ENCODE measurements at regions not wholly inside any gene's neighbourhood (a gene's known extent, or its start where the extent isn't known, plus 50 kb on each side); places are given as distances from the start of the nearest gene placed in this dataset.

DNA sequence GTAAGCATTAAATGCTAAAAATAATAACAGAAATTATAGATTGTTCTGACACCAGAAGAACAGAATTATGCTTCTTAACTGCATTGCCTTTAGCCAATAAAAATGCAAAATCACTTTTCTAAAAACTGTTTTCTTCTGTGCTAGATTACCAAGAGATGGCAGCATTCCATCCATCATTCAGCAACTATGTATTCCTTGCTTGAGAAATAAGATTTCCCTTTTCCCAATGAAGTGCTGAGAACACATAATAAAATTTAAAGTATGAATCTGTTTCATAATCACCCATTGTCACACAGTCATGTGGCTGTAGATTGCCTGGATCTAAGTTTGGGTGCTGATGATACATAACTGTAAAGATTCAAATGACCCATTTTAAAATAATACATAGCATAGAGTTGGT lies 504.2 kb downstream of the TDRD15 start:
- H3K9me3 ChIP-seq, result no peaks in the 10 kb centered on the region
- H3K4me3 ChIP-seq, result no peak overlapping the region
- no peaks in the 10 kb centered on the region for H3K27me3 ChIP-seq
- no peaks in the 10 kb centered on the region for H3K4me1 ChIP-seq
- no peak for FAIRE-seq
- ATAC-seq, result no peak
- no peak for TF ChIP-seq CTCF (IDR thresholded peaks at IDR 0.05)
- H3K27ac ChIP-seq, result no peak overlapping the region
- H3K36me3 ChIP-seq, result no peaks in the 10 kb centered on the region
- no peak for DNase-seq
- intact Hi-C loops (cut with DNase I), result no loop called here

DNA sequence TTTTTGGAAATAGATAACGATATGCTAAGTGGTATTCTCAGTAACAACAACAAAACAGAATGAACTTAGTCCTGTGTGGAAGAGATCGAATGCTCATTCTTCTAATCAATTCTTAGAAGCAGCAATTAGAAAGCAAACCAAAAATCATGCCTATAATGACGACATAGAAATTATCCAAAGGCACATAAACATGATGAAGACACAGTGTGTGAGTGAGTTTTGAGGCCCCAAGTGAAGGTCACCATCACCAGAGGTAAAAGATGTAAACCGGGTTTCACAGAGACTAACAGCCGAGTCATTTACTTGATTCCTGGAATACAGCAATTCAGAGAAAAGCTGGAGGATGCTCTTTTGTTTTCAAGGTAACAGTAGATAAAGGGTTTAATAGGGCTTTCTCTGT lies 509.2 kb downstream of the TDRD15 start:
- 50 to 61% methylated on average over 5 of the region's 5 CpGs for WGBS, 2 donors
- DNase-seq (no peak), ATAC-seq (no peak), FAIRE-seq (no peak)
- no peak for TF ChIP-seq CTCF (IDR thresholded peaks at IDR 0.05)
- no peaks in the 10 kb centered on the region for H3K4me1 ChIP-seq
- no peak overlapping the region for H3K27ac ChIP-seq
- H3K36me3 ChIP-seq, result no peaks in the 10 kb centered on the region
- H3K4me3 ChIP-seq, result no peak overlapping the region
- no peaks in the 10 kb centered on the region for H3K9me3 ChIP-seq
- no peaks in the 10 kb centered on the region for H3K27me3 ChIP-seq
- intact Hi-C loops (cut with DNase I), result no loop called here

- Histone ChIP-seq H3K27me3 (no peaks in the 10 kb centered on the region), H3K36me3 (no peaks in the 10 kb centered on the region), H3K9me3 (no peaks in the 10 kb centered on the region), H3K4me3 (no peak overlapping the region), H3K27ac (no peak overlapping the region), H3K4me1 (no peaks in the 10 kb centered on the region)
- FAIRE-seq (no peak), ATAC-seq (no peak), DNase-seq (no peak)
- intact Hi-C loops (cut with DNase I), result no loop called here
- 32 to 36% methylated on average over 6 of the region's 6 CpGs for WGBS, 2 donors
- TF ChIP-seq CTCF (IDR thresholded peaks at IDR 0.05), result no peak
Observed at GRCh38 chr2:21633466-21633865, 509.7 kb downstream of the TDRD15 start.

DNA sequence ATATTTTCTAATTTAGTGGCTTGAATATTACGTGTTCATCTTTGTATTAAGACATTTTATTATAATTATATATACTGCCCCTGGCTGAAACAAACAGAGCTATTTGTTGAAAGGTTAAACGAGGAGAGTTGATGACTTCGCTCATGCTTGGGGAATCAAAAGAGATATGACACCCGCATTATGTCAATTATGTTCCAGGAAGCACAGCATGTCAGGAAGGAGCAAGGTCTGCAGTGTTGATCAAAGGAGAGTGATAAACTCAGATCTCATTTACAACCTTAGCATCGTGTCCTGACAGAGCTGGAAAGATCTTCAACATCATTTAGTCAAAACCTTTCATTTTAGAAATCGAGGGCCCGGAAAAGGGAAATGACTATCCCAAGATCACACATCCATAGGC lies 510.1 kb downstream of the TDRD15 start:
- no peak overlapping the region for H3K4me3 ChIP-seq
- H3K27me3 ChIP-seq, result no peaks in the 10 kb centered on the region
- no peak overlapping the region for H3K27ac ChIP-seq
- no peak for DNase-seq
- intact Hi-C loops (cut with DNase I), result no loop called here
- H3K9me3 ChIP-seq, result no peaks in the 10 kb centered on the region
- 51 to 65% methylated on average over 7 of the region's 7 CpGs for WGBS, 2 donors
- TF ChIP-seq CTCF (IDR thresholded peaks at IDR 0.05), result no peak
- H3K4me1 ChIP-seq, result no peaks in the 10 kb centered on the region
- no peak for ATAC-seq
- FAIRE-seq, result no peak
- no peaks in the 10 kb centered on the region for H3K36me3 ChIP-seq

- WGBS, 2 donors, result 30 to 39% methylated on average over 2 of the region's 2 CpGs
Observed at GRCh38 chr2:21640046-21640445, 516.3 kb downstream of the TDRD15 start.

More at GRCh38 chr2:21640046-21640445, 516.3 kb downstream of the TDRD15 start:
- Histone ChIP-seq H3K27me3 (no peaks in the 10 kb centered on the region), H3K27ac (no peak overlapping the region), H3K4me3 (no peak overlapping the region), H3K36me3 (no peaks in the 10 kb centered on the region), H3K4me1 (no peaks in the 10 kb centered on the region), H3K9me3 (no peaks in the 10 kb centered on the region)
- DNase-seq (no peak), FAIRE-seq (no peak), ATAC-seq (peak in 1 of 4 donors; percentile 46)
- intact Hi-C loops (cut with DNase I), result no loop called here
- no peak for TF ChIP-seq CTCF (IDR thresholded peaks at IDR 0.05)

All from pancreas (tissue), 10 donors.